ENCODE measurements at regions not wholly inside any gene's neighbourhood (a gene's known extent, or its start where the extent isn't known, plus 50 kb on each side); places are given as distances from the start of the nearest gene placed in this dataset.

- no peak overlapping the region for H3K9ac ChIP-seq (ENCODE audit: low read length)
- H4K20me1 ChIP-seq (ENCODE audit: insufficient read depth, low read length) = no peaks in the 10 kb centered on the region
- H3K27ac ChIP-seq (ENCODE audit: low read depth, low read length, poor library complexity, severe bottlenecking) = no peak overlapping the region
- no peak overlapping the region for H2AFZ ChIP-seq (ENCODE audit: low read length)
- H3K27me3 ChIP-seq (ENCODE audit: insufficient read depth, low read length) = no peaks in the 10 kb centered on the region
- TF ChIP-seq EZH2 (IDR thresholded peaks at IDR 0.05; ENCODE audit: borderline replicate concordance, low read length) (no peak), CTCF (IDR thresholded peaks at IDR 0.05; ENCODE audit: low read length) (no peak)
- no peaks in the 10 kb centered on the region for H3K36me3 ChIP-seq (ENCODE audit: insufficient read depth, low read length)
- no peak overlapping the region for H3K4me2 ChIP-seq (ENCODE audit: low read length)
- H3K79me2 ChIP-seq (ENCODE audit: insufficient read depth, low read length) = no peaks in the 10 kb centered on the region
- no peaks in the 10 kb centered on the region for H3F3A ChIP-seq (ENCODE audit: insufficient read depth, low read length)
- no peaks in the 10 kb centered on the region for H3K9me2 ChIP-seq (ENCODE audit: low read depth, low read length)
- no peaks in the 10 kb centered on the region for H3K9me3 ChIP-seq (ENCODE audit: low read length)
- H3K4me3 ChIP-seq (ENCODE audit: low read depth, low read length, poor library complexity, severe bottlenecking) = no peak overlapping the region
- H3K4me1 ChIP-seq (ENCODE audit: insufficient read depth, low read length, severe bottlenecking) = no peaks in the 10 kb centered on the region
Observed at GRCh38 chr6:117194271-117194670, 71.1 kb upstream of the VGLL2 start.

DNA sequence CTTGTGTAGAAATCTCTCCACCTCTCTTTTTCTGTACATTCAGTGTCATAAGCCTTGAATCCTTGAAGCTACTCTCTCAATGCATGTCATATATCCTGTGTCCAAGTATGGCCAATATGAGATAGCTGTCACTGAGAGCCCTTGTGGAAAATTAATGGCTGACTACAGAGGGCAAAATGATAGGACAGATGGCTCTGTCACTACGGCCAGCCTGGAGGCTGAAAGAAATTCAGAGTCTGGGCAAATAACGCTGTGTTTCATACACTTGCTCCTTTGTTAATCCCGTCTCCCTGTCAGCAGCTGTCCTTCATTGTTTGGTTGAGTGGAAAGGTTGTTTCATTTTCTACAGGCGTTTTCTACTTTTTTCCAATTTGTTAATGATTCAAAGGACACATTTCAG is 70.4 kb upstream of the VGLL2 start:
- no peak for TF ChIP-seq CTCF (IDR thresholded peaks at IDR 0.05; ENCODE audit: low read length)
- no peak for TF ChIP-seq EZH2 (IDR thresholded peaks at IDR 0.05; ENCODE audit: borderline replicate concordance, low read length)
- H4K20me1 ChIP-seq (ENCODE audit: insufficient read depth, low read length) = no peaks in the 10 kb centered on the region
- no peak overlapping the region for H3K4me2 ChIP-seq (ENCODE audit: low read length)
- no peak overlapping the region for H3K4me3 ChIP-seq (ENCODE audit: low read depth, low read length, poor library complexity, severe bottlenecking)
- H3K36me3 ChIP-seq (ENCODE audit: insufficient read depth, low read length) = no peaks in the 10 kb centered on the region
- H3K27me3 ChIP-seq (ENCODE audit: insufficient read depth, low read length) = no peaks in the 10 kb centered on the region
- no peak overlapping the region for H3K9ac ChIP-seq (ENCODE audit: low read length)
- H3K27ac ChIP-seq (ENCODE audit: low read depth, low read length, poor library complexity, severe bottlenecking) = no peak overlapping the region
- H3F3A ChIP-seq (ENCODE audit: insufficient read depth, low read length) = no peaks in the 10 kb centered on the region
- no peaks in the 10 kb centered on the region for H3K9me3 ChIP-seq (ENCODE audit: low read length)
- no peaks in the 10 kb centered on the region for H3K4me1 ChIP-seq (ENCODE audit: insufficient read depth, low read length, severe bottlenecking)
- H3K9me2 ChIP-seq (ENCODE audit: low read depth, low read length) = no peaks in the 10 kb centered on the region
- no peak overlapping the region for H2AFZ ChIP-seq (ENCODE audit: low read length)
- no peaks in the 10 kb centered on the region for H3K79me2 ChIP-seq (ENCODE audit: insufficient read depth, low read length)

GRCh38 chr6:117195728-117196127 is 69.6 kb upstream of the VGLL2 start:
- Histone ChIP-seq H3K36me3 (ENCODE audit: insufficient read depth, low read length) (no peaks in the 10 kb centered on the region), H3K27ac (ENCODE audit: low read depth, low read length, poor library complexity, severe bottlenecking) (no peak overlapping the region)
- TF ChIP-seq EZH2 (IDR thresholded peaks at IDR 0.05; ENCODE audit: borderline replicate concordance, low read length) = no peak
- TF ChIP-seq CTCF (IDR thresholded peaks at IDR 0.05; ENCODE audit: low read length) = no peak

More at GRCh38 chr6:117195728-117196127, 69.6 kb upstream of the VGLL2 start:
- no peak overlapping the region for H3K4me3 ChIP-seq (ENCODE audit: low read depth, low read length, poor library complexity, severe bottlenecking)
- H3K9ac ChIP-seq (ENCODE audit: low read length) = no peak overlapping the region
- H3K9me3 ChIP-seq (ENCODE audit: low read length) = no peaks in the 10 kb centered on the region
- no peaks in the 10 kb centered on the region for H3K9me2 ChIP-seq (ENCODE audit: low read depth, low read length)
- no peak overlapping the region for H3K4me2 ChIP-seq (ENCODE audit: low read length)
- no peaks in the 10 kb centered on the region for H3F3A ChIP-seq (ENCODE audit: insufficient read depth, low read length)
- no peaks in the 10 kb centered on the region for H4K20me1 ChIP-seq (ENCODE audit: insufficient read depth, low read length)
- H2AFZ ChIP-seq (ENCODE audit: low read length) = no peak overlapping the region
- H3K27me3 ChIP-seq (ENCODE audit: insufficient read depth, low read length) = no peaks in the 10 kb centered on the region
- H3K4me1 ChIP-seq (ENCODE audit: insufficient read depth, low read length, severe bottlenecking) = no peaks in the 10 kb centered on the region
- H3K79me2 ChIP-seq (ENCODE audit: insufficient read depth, low read length) = no peaks in the 10 kb centered on the region
